Right lobe of liver (tissue), 6 donors: ENCODE measurements at regions not wholly inside any gene's neighbourhood (a gene's known extent, or its start where the extent isn't known, plus 50 kb on each side); places are given as distances from the start of the nearest gene placed in this dataset.

Source experiments
- ATAC-seq, 4 donors: fragments of 200-7000 bp; cut with Tn5 transposase; one replicate each; pipeline ENCODE4 v1.9.1; 2020; ENCODE audit warnings: mild to moderate bottlenecking in 4 of 4, moderate library complexity in 4 of 4
- DNase-seq, 3 donors: peaks; one replicate each; pipeline ENCODE4 v3.0.0-alpha.2; 2020
- H3K27ac ChIP-seq, 3 donors: fragments of 200-600 bp; one replicate each; pipeline ENCODE4 v1.8.0; 2022
- H3K27me3 ChIP-seq, 2 donors: fragments of 200-600 bp; one replicate each; pipeline ENCODE4 v1.8.0; 2022
- H3K36me3 ChIP-seq, 4 donors: fragments of 200-600 bp; sonication (generic) in 1 of 4; one replicate each; pipeline versions ENCODE4 v1.5.1 to v1.8.0; 2017 to 2022; ENCODE audit warnings: control low read depth in 1 of 4
- H3K4me1 ChIP-seq, 4 donors: fragments of 200-600 bp; sonication (generic) in 1 of 4; one replicate each; pipeline versions ENCODE4 v1.5.1 to v1.8.0; 2017 to 2022; ENCODE audit warnings: control low read depth in 1 of 4
- H3K4me3 ChIP-seq, 3 donors: fragments of 200-600 bp; one replicate each; pipeline ENCODE4 v1.8.0; 2022
- H3K9me3 ChIP-seq, 4 donors: fragments of 200-600 bp; sonication (generic) in 1 of 4; one replicate each; pipeline versions ENCODE4 v1.5.1 to v1.8.0; 2017 to 2022; ENCODE audit warnings: control low read depth in 1 of 4
- POLR2A ChIP-seq: fragments of 450-650 bp; IDR thresholded peaks from one replicate; pipeline ENCODE4 v1.6.1; 2017; ENCODE audit warnings: antibody characterized with exemption, mild to moderate bottlenecking
- WGBS: methylation state at CpG from one replicate; pipeline ENCODE4 v1.1.6; 2018; ENCODE audit warnings: low coverage, low lambda C conversion rate; ENCODE audit not compliant: insufficient coverage; ENCODE audit errors: missing lambda C conversion rate; 5-methylcytosine and 5-hydroxymethylcytosine counted together
- intact Hi-C, 2 donors: fragments of 100-400 bp; cut with DNase I; formaldehyde crosslinking; loops; one replicate each; pipeline versions ENCODE4 v1.11.2 to v1.14.1; 2022
- TF ChIP-seq, protein P1 (sequence below), 4 donors: fragments of 200-600 bp in 3 of 4; fragments of 450-650 bp in 1 of 4; IDR thresholded peaks; one replicate each; pipeline versions ENCODE4 v1.5.1 to v1.8.0; 2016 to 2022; ENCODE audit warnings: antibody characterized with exemption in 4 of 4, mild to moderate bottlenecking in 2 of 4
- donor health status: DM: no; HTN: yes; CAD: no.
- donor health status: DM: no; HTN: no; CAD: no.
- donor health status: DM: no; HTN: no; CAD: no.
- donor health status: DM: no; HTN: yes; CAD: no.
- donor health status: DM: no; HTN: yes; CAD: no.

DNA sequence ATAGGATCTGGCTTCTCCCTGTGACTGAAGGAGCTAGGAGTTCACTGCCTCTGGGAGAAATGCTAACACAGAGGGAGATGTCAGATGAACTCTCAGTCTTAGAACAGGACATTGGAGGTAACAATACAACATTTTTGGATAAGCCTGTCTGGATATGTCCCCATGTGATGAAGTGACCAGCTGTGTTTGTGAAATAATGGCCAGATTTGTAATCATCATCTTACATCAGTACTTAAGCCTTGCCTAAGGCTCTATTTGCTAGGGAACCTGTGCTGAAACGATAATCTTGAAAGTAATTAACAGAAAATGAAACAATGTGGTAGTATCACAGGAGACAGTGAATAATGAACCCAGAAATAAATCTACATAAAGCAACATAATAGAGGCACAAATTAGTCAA, 56.2 kb downstream of the CRPPA start:
- Histone ChIP-seq H3K36me3 (no peaks in the 10 kb centered on the region), H3K27ac (no peak overlapping the region), H3K4me3 (no peak overlapping the region), H3K4me1 (no peaks in the 10 kb centered on the region), H3K9me3 (no peaks in the 10 kb centered on the region), H3K27me3 (no peaks in the 10 kb centered on the region)
- intact Hi-C loops: no loop called here
- TF ChIP-seq, protein P1, sequence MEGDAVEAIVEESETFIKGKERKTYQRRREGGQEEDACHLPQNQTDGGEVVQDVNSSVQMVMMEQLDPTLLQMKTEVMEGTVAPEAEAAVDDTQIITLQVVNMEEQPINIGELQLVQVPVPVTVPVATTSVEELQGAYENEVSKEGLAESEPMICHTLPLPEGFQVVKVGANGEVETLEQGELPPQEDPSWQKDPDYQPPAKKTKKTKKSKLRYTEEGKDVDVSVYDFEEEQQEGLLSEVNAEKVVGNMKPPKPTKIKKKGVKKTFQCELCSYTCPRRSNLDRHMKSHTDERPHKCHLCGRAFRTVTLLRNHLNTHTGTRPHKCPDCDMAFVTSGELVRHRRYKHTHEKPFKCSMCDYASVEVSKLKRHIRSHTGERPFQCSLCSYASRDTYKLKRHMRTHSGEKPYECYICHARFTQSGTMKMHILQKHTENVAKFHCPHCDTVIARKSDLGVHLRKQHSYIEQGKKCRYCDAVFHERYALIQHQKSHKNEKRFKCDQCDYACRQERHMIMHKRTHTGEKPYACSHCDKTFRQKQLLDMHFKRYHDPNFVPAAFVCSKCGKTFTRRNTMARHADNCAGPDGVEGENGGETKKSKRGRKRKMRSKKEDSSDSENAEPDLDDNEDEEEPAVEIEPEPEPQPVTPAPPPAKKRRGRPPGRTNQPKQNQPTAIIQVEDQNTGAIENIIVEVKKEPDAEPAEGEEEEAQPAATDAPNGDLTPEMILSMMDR (IDR thresholded peaks at IDR 0.05): no peak
- no peak for TF ChIP-seq POLR2A
- 83% methylated on average over 1 of the region's 1 CpG for WGBS
- ATAC-seq (no peak), DNase-seq (no peak)

DNA sequence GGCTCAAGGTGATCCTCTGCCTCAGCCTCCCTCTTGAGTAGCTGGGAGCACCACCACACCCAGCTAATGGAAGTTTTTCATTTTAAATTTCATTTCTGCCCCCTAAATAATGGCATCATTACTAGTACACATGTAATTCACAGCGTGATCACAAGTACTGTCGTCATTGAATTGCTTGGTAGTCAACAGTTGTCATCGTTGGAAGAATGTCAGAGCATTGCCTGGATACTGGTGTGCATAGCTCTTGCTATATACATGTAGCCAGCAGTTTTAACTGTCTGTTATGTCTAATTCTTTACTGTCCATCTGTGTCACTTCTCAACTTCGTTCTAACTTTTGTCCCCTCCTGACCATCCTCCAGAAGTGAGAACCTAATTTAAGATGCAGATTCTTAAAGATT, 62.1 kb downstream of the CRPPA start:
- 68% methylated on average over 4 of the region's 4 CpGs for WGBS
- H3K9me3 ChIP-seq: no peaks in the 10 kb centered on the region
- H3K36me3 ChIP-seq: no peaks in the 10 kb centered on the region
- intact Hi-C loops: no loop called here
- no peaks in the 10 kb centered on the region for H3K27me3 ChIP-seq
- ATAC-seq: no peak
- no peak overlapping the region for H3K4me3 ChIP-seq
- H3K4me1 ChIP-seq: no peaks in the 10 kb centered on the region
- no peak for TF ChIP-seq POLR2A
- TF ChIP-seq, protein P1 (IDR thresholded peaks at IDR 0.05): no peak
- DNase-seq: no peak
- no peak overlapping the region for H3K27ac ChIP-seq

DNA sequence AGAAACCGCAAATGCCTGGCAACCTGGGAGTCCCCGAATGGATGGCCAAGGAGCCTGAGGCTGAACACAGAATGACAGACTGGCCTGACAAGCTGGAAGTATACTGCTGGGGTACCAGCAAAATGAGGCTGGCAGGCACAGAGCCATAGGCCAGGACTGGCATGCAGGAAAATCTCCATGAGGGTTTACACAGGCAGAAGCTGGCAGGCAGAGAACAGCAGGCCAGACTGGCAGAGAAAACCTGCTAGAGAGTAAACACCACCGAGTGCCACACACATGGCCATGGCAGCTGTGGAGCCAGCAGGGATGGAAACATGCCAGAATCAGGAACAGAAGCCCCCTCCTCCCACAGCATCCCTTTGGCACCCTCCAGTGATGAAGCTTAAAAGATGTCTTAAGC, 63.4 kb downstream of the CRPPA start:
- 33% methylated on average over 1 of the region's 3 CpGs for WGBS
- ATAC-seq (peak in 2 of 4 donors; percentile 19 to 81), DNase-seq (peak in 1 of 3 donors; percentile 53)
- TF ChIP-seq POLR2A: no peak
- TF ChIP-seq, protein P1 (IDR thresholded peaks at IDR 0.05): no peak
- H3K27ac ChIP-seq: no peak overlapping the region
- H3K36me3 ChIP-seq: no peaks in the 10 kb centered on the region
- H3K4me3 ChIP-seq: no peak overlapping the region
- no peaks in the 10 kb centered on the region for H3K4me1 ChIP-seq
- H3K9me3 ChIP-seq: no peaks in the 10 kb centered on the region
- intact Hi-C loops: no loop called here
- H3K27me3 ChIP-seq: no peaks in the 10 kb centered on the region

DNA sequence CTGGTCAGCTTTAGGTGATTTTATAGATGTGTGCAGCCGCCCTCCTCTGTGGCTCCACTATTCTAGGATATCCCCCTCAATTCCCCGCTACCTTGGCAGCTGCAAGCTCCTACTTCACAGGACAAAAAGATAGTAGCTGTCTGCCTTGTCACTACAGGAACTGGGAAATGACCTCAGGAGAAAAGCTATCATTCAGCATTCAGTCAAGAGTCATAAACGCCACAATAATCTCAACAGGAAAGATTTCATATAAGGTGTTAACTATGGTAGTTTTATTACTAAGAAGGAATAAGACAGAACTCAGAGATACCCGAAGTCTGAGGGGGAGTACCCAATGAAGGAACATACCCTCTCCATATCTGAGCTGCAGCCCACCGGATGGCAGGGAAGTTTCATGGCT, 63.9 kb downstream of the CRPPA start:
- TF ChIP-seq, protein P1 (IDR thresholded peaks at IDR 0.05): no peak
- no peak for TF ChIP-seq POLR2A
- H3K4me1 ChIP-seq: no peaks in the 10 kb centered on the region
- WGBS: 85% methylated on average over 5 of the region's 5 CpGs
- no peaks in the 10 kb centered on the region for H3K9me3 ChIP-seq
- ATAC-seq (no peak), DNase-seq (no peak)
- intact Hi-C loops: no loop called here
- no peak overlapping the region for H3K4me3 ChIP-seq
- no peaks in the 10 kb centered on the region for H3K36me3 ChIP-seq
- H3K27ac ChIP-seq: no peak overlapping the region
- H3K27me3 ChIP-seq: no peaks in the 10 kb centered on the region

DNA sequence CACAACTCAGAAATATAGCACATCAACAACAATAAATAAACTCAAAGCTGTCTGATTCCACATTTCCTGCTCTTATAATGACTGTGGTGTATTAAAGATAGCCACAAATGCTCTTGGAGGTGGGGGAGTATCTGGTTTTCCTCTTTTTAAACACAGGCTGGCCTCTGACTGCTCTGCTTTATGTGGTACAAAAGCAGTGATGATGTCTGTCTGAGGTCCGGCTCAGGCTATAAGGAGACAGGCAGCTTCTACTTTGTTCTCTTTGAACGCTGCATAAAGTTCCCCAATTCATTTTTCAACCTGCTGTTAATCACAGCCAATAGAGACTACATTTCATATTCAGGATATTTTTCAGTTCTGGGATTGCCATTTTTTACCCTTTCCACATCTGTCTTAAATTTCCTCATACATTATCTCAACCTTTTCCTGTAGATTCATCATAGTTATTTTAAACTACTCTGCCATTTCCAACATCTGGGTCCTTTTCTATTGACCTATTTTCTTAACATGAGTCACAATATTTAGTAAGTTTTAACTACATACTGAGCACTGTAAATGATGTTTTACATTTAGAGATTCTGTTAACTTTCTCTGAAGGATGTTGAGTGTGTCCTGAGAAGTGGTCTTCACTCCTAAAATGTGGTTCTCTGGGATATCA, 64.9 kb downstream of the CRPPA start:
- H3K4me1 ChIP-seq: no peaks in the 10 kb centered on the region
- H3K27ac ChIP-seq: no peak overlapping the region
- no peaks in the 10 kb centered on the region for H3K27me3 ChIP-seq
- ATAC-seq (no peak), DNase-seq (no peak)
- no peaks in the 10 kb centered on the region for H3K9me3 ChIP-seq
- no peaks in the 10 kb centered on the region for H3K36me3 ChIP-seq
- TF ChIP-seq, protein P1 (IDR thresholded peaks at IDR 0.05): no peak
- no peak for TF ChIP-seq POLR2A
- WGBS: 34% methylated on average over 2 of the region's 2 CpGs
- H3K4me3 ChIP-seq: no peak overlapping the region
- intact Hi-C loops: no loop called here
